IPS-15b (cell line): ENCODE measurements at regions not wholly inside any gene's neighbourhood (a gene's known extent, or its start where the extent isn't known, plus 50 kb on each side); places are given as distances from the start of the nearest gene placed in this dataset.

ENCODE experiments used
- H3K27me3 ChIP-seq: one replicate; pipeline ENCODE4 v1.6.1; 2013; ENCODE audit warnings: low read length; ENCODE audit not compliant: control insufficient read depth, insufficient read depth
- H3K36me3 ChIP-seq: one replicate; pipeline ENCODE4 v1.6.1; 2013; ENCODE audit warnings: low read length; ENCODE audit not compliant: control insufficient read depth, insufficient read depth
- H3K4me1 ChIP-seq: one replicate; pipeline ENCODE4 v1.6.1; 2013; ENCODE audit warnings: mild to moderate bottlenecking, low read length; ENCODE audit not compliant: control insufficient read depth, insufficient read depth
- H3K4me3 ChIP-seq: one replicate; pipeline ENCODE4 v1.5.1; 2013; ENCODE audit warnings: low read depth, low read length
- H3K9ac ChIP-seq: one replicate; pipeline ENCODE4 v1.6.1; 2013; ENCODE audit warnings: low read depth, mild to moderate bottlenecking, low read length
- H3K9me3 ChIP-seq: one replicate; pipeline ENCODE4 v1.6.1; 2013; ENCODE audit warnings: mild to moderate bottlenecking, low read length; ENCODE audit not compliant: control insufficient read depth, insufficient read depth

DNA sequence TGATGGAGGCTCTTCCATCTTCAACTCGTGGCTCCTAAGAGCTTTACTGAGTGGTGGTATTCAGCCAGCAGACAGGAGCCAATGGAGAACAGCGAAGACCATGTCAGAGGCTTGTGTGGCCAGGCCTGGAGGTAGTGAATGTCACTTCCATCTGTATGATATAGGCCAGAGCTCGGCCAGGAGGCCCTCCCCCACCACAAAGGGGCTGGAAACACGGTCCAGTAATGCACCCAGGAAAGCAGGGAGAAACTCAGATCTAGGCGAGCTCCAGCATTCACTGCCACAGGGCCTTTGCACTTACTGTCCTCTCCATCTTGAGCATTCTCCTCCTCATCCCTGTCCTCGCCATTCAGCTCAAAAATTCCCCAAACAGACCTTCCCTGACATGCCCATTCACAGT is 555.3 kb upstream of the C16orf82 start:
- Histone ChIP-seq H3K27me3 (no peaks in the 10 kb centered on the region), H3K9me3 (no peaks in the 10 kb centered on the region), H3K4me1 (no peaks in the 10 kb centered on the region), H3K4me3 (no peak overlapping the region), H3K36me3 (no peaks in the 10 kb centered on the region), H3K9ac (no peak overlapping the region)

GRCh38 chr16:26521626-26522025 is 545.1 kb upstream of the C16orf82 start:
- no peak overlapping the region for H3K9ac ChIP-seq
- H3K4me3 ChIP-seq, result no peak overlapping the region
- no peaks in the 10 kb centered on the region for H3K4me1 ChIP-seq
- H3K9me3 ChIP-seq, result no peaks in the 10 kb centered on the region
- no peaks in the 10 kb centered on the region for H3K27me3 ChIP-seq
- H3K36me3 ChIP-seq, result no peaks in the 10 kb centered on the region

GRCh38 chr16:26524281-26524680 is 542.4 kb upstream of the C16orf82 start:
- Histone ChIP-seq H3K4me3 (no peak overlapping the region), H3K9ac (no peak overlapping the region), H3K27me3 (no peaks in the 10 kb centered on the region), H3K4me1 (no peaks in the 10 kb centered on the region), H3K9me3 (no peaks in the 10 kb centered on the region), H3K36me3 (no peaks in the 10 kb centered on the region)

- no peaks in the 10 kb centered on the region for H3K9me3 ChIP-seq
- no peaks in the 10 kb centered on the region for H3K27me3 ChIP-seq
- no peaks in the 10 kb centered on the region for H3K4me1 ChIP-seq
- no peak overlapping the region for H3K4me3 ChIP-seq
- H3K36me3 ChIP-seq, result no peaks in the 10 kb centered on the region
- no peak overlapping the region for H3K9ac ChIP-seq
Observed at GRCh38 chr16:26524846-26525245, 541.9 kb upstream of the C16orf82 start.

DNA sequence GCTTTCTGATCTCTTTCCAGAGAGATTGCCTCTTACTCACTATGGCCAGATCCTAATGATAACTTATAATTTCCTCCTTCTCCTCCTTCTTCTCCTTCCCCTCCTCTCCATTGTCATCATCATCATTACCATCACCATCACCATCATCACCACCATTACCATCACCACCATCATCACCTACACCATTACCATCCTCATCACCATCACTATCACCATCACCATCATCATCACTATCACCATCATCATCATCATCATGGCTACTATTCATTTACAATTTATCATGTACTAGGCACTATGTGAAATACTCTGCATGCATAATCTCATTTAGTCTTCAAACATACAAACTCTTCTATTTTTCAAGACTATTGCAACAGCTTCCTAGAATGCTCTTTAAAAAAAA is 540.9 kb upstream of the C16orf82 start:
- no peaks in the 10 kb centered on the region for H3K36me3 ChIP-seq
- no peaks in the 10 kb centered on the region for H3K27me3 ChIP-seq
- H3K4me1 ChIP-seq, result no peaks in the 10 kb centered on the region

GRCh38 chr16:26526633-26527032 is 540.1 kb upstream of the C16orf82 start:
- no peak overlapping the region for H3K4me3 ChIP-seq

More for the DNA sequence above, 540.9 kb upstream of the C16orf82 start:
- Histone ChIP-seq H3K9me3 (no peaks in the 10 kb centered on the region), H3K4me3 (no peak overlapping the region), H3K9ac (no peak overlapping the region)

GRCh38 chr16:26530584-26531289 is 536.0 kb upstream of the C16orf82 start:
- Histone ChIP-seq H3K9me3 (no peaks in the 10 kb centered on the region), H3K9ac (no peak overlapping the region), H3K27me3 (no peaks in the 10 kb centered on the region), H3K36me3 (no peaks in the 10 kb centered on the region), H3K4me1 (no peaks in the 10 kb centered on the region), H3K4me3 (no peak overlapping the region)

More at GRCh38 chr16:26526633-26527032, 540.1 kb upstream of the C16orf82 start:
- Histone ChIP-seq H3K9ac (no peak overlapping the region), H3K27me3 (no peaks in the 10 kb centered on the region), H3K4me1 (no peaks in the 10 kb centered on the region), H3K36me3 (no peaks in the 10 kb centered on the region), H3K9me3 (no peaks in the 10 kb centered on the region)

DNA sequence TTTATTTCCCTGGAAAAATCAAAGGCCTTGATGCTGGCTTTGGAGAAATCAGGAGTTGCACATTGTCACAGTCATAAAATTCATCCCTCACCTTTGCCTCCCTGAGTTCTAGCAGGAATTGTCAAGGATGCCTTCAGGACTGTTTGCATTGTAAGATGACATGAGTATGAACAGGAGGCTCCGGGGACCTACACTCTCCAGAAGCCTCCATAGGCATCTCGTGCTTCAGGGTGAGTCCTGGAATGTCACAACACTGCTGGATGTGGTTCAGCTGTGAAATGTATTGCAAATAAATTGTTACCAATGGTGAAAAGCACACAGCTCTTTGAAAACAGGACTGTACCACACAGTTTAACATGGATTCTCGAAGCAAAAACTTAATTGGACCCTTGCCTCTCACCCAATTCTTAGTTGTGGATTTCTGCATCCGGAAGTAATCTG is 535.4 kb upstream of the C16orf82 start:
- Histone ChIP-seq H3K9me3 (no peaks in the 10 kb centered on the region), H3K4me3 (no peak overlapping the region), H3K27me3 (no peaks in the 10 kb centered on the region), H3K9ac (no peak overlapping the region), H3K4me1 (no peaks in the 10 kb centered on the region), H3K36me3 (no peaks in the 10 kb centered on the region)

DNA sequence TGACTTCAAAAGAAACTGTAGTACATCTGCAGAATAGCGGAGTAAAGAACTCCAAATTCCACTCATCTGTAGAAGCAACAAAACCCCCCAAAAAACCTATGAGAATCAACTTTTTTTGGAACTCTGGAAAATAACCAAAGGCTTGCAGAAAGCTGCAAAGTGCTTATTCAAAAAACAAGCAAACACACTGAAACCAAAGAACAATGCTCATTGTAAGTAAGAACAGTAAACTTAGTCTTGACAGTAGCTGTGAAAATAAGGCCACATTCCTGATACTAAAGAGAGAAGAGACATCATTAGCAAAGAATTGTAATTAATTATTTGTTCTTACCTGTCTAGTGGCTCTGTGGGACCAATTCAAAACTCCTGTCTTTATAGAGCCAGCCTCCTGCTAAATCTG is 534.3 kb upstream of the C16orf82 start:
- Histone ChIP-seq H3K4me1 (no peaks in the 10 kb centered on the region), H3K36me3 (no peaks in the 10 kb centered on the region), H3K9ac (no peak overlapping the region), H3K4me3 (no peak overlapping the region), H3K27me3 (no peaks in the 10 kb centered on the region), H3K9me3 (no peaks in the 10 kb centered on the region)

DNA sequence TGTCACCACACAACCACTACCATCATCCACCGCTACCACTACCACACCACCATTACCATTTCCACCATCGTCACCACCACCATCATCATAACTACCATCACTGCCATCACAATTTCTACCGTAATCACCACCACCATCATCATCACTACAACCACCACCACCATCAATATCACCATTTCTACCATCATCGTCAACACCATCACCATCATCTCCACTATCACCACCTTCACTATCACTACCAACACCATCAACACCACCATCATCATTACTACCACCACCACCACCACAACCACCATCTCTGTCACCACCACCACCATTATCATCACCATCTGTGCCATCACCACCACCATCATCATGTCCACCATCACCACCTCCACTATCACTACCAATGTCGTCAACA is 524.5 kb upstream of the C16orf82 start:
- H3K9me3 ChIP-seq, result no peaks in the 10 kb centered on the region
- H3K4me3 ChIP-seq, result no peak overlapping the region
- no peak overlapping the region for H3K9ac ChIP-seq
- H3K4me1 ChIP-seq, result no peaks in the 10 kb centered on the region
- H3K36me3 ChIP-seq, result no peaks in the 10 kb centered on the region
- H3K27me3 ChIP-seq, result no peaks in the 10 kb centered on the region

DNA sequence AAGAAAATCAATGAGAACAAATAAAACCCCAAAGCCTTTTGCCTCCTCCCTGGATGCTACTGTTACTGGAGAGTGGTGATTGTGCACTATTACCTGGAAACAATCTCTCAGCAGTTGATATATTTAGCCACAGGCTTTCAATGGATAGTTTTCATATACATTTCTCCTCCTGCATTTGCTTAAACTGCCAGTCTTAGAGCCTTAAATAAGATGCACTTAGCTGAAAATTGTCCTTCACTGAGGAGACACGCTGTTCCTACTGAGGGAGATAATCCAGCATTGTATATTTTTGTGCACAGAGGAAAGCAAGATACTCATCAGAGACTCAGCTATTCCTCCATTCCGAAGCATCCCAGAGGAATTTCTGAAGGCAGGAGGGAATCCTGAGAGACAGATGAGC is 520.2 kb upstream of the C16orf82 start:
- Histone ChIP-seq H3K4me3 (no peak overlapping the region), H3K9ac (no peak overlapping the region), H3K27me3 (no peaks in the 10 kb centered on the region), H3K9me3 (no peaks in the 10 kb centered on the region), H3K36me3 (no peaks in the 10 kb centered on the region), H3K4me1 (no peaks in the 10 kb centered on the region)

DNA sequence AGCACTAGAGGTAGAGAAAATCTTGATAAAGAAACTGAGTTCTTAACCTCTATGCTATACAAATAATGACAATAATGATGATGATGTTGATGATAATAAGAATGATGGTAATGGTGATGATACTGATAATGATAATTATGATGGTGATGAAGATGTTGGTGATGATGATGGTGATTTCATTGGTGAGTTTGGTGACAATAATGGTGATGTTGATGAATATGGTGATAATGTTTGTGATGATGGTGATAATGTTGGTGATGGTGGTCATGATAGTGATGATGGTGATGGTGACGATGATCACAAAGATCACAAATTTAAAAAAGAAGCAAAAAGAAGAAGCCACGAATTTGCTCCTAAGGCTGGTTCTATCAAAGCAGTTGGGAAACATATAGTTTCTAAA is 519.0 kb upstream of the C16orf82 start:
- no peak overlapping the region for H3K4me3 ChIP-seq
- H3K27me3 ChIP-seq, result no peaks in the 10 kb centered on the region
- H3K9me3 ChIP-seq, result no peaks in the 10 kb centered on the region
- no peaks in the 10 kb centered on the region for H3K4me1 ChIP-seq
- H3K9ac ChIP-seq, result no peak overlapping the region
- no peaks in the 10 kb centered on the region for H3K36me3 ChIP-seq
